HEK293 (cell line): ENCODE measurements at regions not wholly inside any gene's neighbourhood (a gene's known extent, or its start where the extent isn't known, plus 50 kb on each side); places are given as distances from the start of the nearest gene placed in this dataset.

Experiments
- CTCF ChIA-PET: fragments of 350-600 bp; formaldehyde crosslinking; extraction: SDS; loops from one replicate; lab custom pipeline; 2021; ENCODE audit warnings: antibody characterized with exemption; lab: Yijun Ruan, JAX
- POLR2A ChIA-PET: fragments of 300-600 bp; formaldehyde crosslinking; extraction: SDS; loops from one replicate; lab custom pipeline; 2020; ENCODE audit warnings: antibody characterized with exemption, inconsistent platforms; lab: Yijun Ruan, JAX
- H3K27ac ChIP-seq: fragments of 200-500 bp; sonication (Bioruptor generic); 2 replicates; pipeline ENCODE4 v1.5.1; 2014; ENCODE audit warnings: low read depth, low read length, control low read depth, inconsistent platforms; ENCODE audit errors: extremely low read depth
- H3K36me3 ChIP-seq, 2 experiments: fragments of 200-500 bp in 1 of 2; sonication (Bioruptor generic) in 1 of 2; 1 replicate in 1 of 2; 2 replicates in 1 of 2; pipeline ENCODE4 v1.5.1; 2014 to 2017; ENCODE audit warnings: inconsistent platforms in 2 of 2, low read length in 2 of 2; ENCODE audit not compliant: control insufficient read depth in 2 of 2, insufficient read depth in 1 of 2
- H3K4me1 ChIP-seq: fragments of 200-500 bp; sonication (Bioruptor generic); 2 replicates; pipeline ENCODE4 v1.5.1; 2014; ENCODE audit warnings: mild to moderate bottlenecking, low read length, inconsistent platforms; ENCODE audit not compliant: control insufficient read depth, insufficient read depth
- H3K4me3 ChIP-seq: 2 replicates; pipeline ENCODE4 v1.5.1; 2011; ENCODE audit warnings: low read depth, mild to moderate bottlenecking, control low read depth, low read length, moderate library complexity
- H3K9me3 ChIP-seq: fragments of 200-500 bp; sonication (Bioruptor generic); 2 replicates; pipeline ENCODE4 v1.5.1; 2014; ENCODE audit warnings: low read depth, low read length, inconsistent platforms; ENCODE audit not compliant: control insufficient read depth, insufficient read depth
- GFI1B ChIP-seq: fragments of 450-650 bp; formaldehyde crosslinking; IDR thresholded peaks from 2 replicates; pipeline ENCODE4 v1.5.1; 2016; ENCODE audit warnings: missing biosample characterization, missing genetic modification characterization
- GLIS1 ChIP-seq: fragments of 450-650 bp; formaldehyde crosslinking; IDR thresholded peaks from 2 replicates; pipeline ENCODE4 v1.5.1; 2016; ENCODE audit warnings: missing biosample characterization, missing genetic modification characterization
- GLIS2 ChIP-seq: fragments of 450-650 bp; formaldehyde crosslinking; IDR thresholded peaks from 2 replicates; pipeline ENCODE4 v1.5.1; 2016; ENCODE audit warnings: missing biosample characterization, missing genetic modification characterization
- HOXD13 ChIP-seq: sonication (generic); formaldehyde crosslinking; IDR thresholded peaks from 2 replicates; pipeline ENCODE4 v1.8.0; 2022; ENCODE audit warnings: missing genetic modification reagents, borderline replicate concordance
- KLF10 ChIP-seq: fragments of 450-650 bp; IDR thresholded peaks from 2 replicates; pipeline ENCODE4 v1.5.1; 2018; ENCODE audit warnings: missing biosample characterization, mild to moderate bottlenecking, missing genetic modification characterization
- KLF7 ChIP-seq: fragments of 450-650 bp; formaldehyde crosslinking; IDR thresholded peaks from 2 replicates; pipeline ENCODE4 v1.5.1; 2016; ENCODE audit warnings: missing biosample characterization, missing genetic modification characterization, borderline replicate concordance
- KLF8 ChIP-seq: fragments of 450-650 bp; formaldehyde crosslinking; IDR thresholded peaks from 2 replicates; pipeline ENCODE4 v1.5.1; 2016; ENCODE audit warnings: missing biosample characterization, missing genetic modification characterization
- MYNN ChIP-seq: fragments of 450-650 bp; formaldehyde crosslinking; IDR thresholded peaks from 2 replicates; pipeline ENCODE4 v1.5.1; 2016; ENCODE audit warnings: missing biosample characterization, missing genetic modification characterization, borderline replicate concordance
- REPIN1 ChIP-seq: fragments of 450-650 bp; formaldehyde crosslinking; IDR thresholded peaks from 2 replicates; pipeline ENCODE4 v1.5.1; 2017; ENCODE audit warnings: missing biosample characterization, missing genetic modification characterization, low read depth
- SCRT1 ChIP-seq: fragments of 450-650 bp; formaldehyde crosslinking; IDR thresholded peaks from 2 replicates; pipeline ENCODE4 v1.5.1; 2016; ENCODE audit warnings: missing biosample characterization, missing genetic modification characterization, borderline replicate concordance
- SP3 ChIP-seq: fragments of 450-650 bp; formaldehyde crosslinking; IDR thresholded peaks from 2 replicates; pipeline ENCODE4 v1.5.1; 2016; ENCODE audit warnings: missing biosample characterization, missing genetic modification characterization
- ZNF114 ChIP-seq: fragments of 450-650 bp; formaldehyde crosslinking; IDR thresholded peaks from 2 replicates; pipeline ENCODE4 v1.5.0; 2017; ENCODE audit warnings: missing biosample characterization, missing genetic modification characterization
- ZNF175 ChIP-seq: fragments of 450-650 bp; formaldehyde crosslinking; IDR thresholded peaks from 2 replicates; pipeline ENCODE4 v1.5.1; 2016; ENCODE audit warnings: missing biosample characterization, missing genetic modification characterization
- ZNF223 ChIP-seq: fragments of 450-650 bp; formaldehyde crosslinking; IDR thresholded peaks from 2 replicates; pipeline ENCODE4 v1.5.1; 2016; ENCODE audit warnings: missing biosample characterization, missing genetic modification characterization
- ZNF23 ChIP-seq: fragments of 450-650 bp; formaldehyde crosslinking; IDR thresholded peaks from 2 replicates; pipeline ENCODE4 v1.5.1; 2016; ENCODE audit warnings: missing biosample characterization, missing genetic modification characterization, borderline replicate concordance
- ZNF239 ChIP-seq: fragments of 450-650 bp; formaldehyde crosslinking; IDR thresholded peaks from 2 replicates; pipeline ENCODE4 v1.5.1; 2016; ENCODE audit warnings: missing biosample characterization, missing genetic modification characterization
- ZNF248 ChIP-seq: fragments of 450-650 bp; formaldehyde crosslinking; IDR thresholded peaks from 2 replicates; pipeline ENCODE4 v1.5.1; 2017; ENCODE audit warnings: missing biosample characterization, missing genetic modification characterization
- ZNF416 ChIP-seq: fragments of 450-650 bp; formaldehyde crosslinking; IDR thresholded peaks from 2 replicates; pipeline ENCODE4 v1.5.1; 2016; ENCODE audit warnings: missing biosample characterization, missing genetic modification characterization
- ZNF548 ChIP-seq: fragments of 450-650 bp; formaldehyde crosslinking; IDR thresholded peaks from 2 replicates; pipeline ENCODE4 v1.5.1; 2016; ENCODE audit warnings: missing biosample characterization, missing genetic modification characterization
- ZNF558 ChIP-seq: fragments of 450-650 bp; formaldehyde crosslinking; IDR thresholded peaks from 2 replicates; pipeline ENCODE4 v1.5.1; 2016; ENCODE audit warnings: missing biosample characterization, missing genetic modification characterization
- ZNF629 ChIP-seq: fragments of 450-650 bp; formaldehyde crosslinking; IDR thresholded peaks from 2 replicates; pipeline ENCODE4 v1.5.1; 2017; ENCODE audit warnings: missing biosample characterization, missing genetic modification characterization
- ZNF677 ChIP-seq: fragments of 450-650 bp; IDR thresholded peaks from 2 replicates; pipeline ENCODE4 v1.5.0; 2018; ENCODE audit warnings: missing biosample characterization, mild to moderate bottlenecking, missing genetic modification characterization, moderate library complexity
- ZNF791 ChIP-seq: fragments of 450-650 bp; formaldehyde crosslinking; IDR thresholded peaks from 2 replicates; pipeline ENCODE4 v1.5.1; 2016; ENCODE audit warnings: missing biosample characterization, missing genetic modification characterization
- ZSCAN23 ChIP-seq: fragments of 450-650 bp; formaldehyde crosslinking; IDR thresholded peaks from 2 replicates; pipeline ENCODE4 v1.5.1; 2016; ENCODE audit warnings: missing biosample characterization, missing genetic modification characterization
- TF ChIP-seq, protein P1 (sequence below): IDR thresholded peaks from 2 replicates; pipeline ENCODE4 v1.6.1; 2011; ENCODE audit warnings: mild to moderate bottlenecking, low read depth, low read length, borderline replicate concordance
- TF ChIP-seq, protein P2 (sequence below): fragments of 450-650 bp; formaldehyde crosslinking; IDR thresholded peaks from 2 replicates; pipeline ENCODE4 v1.5.1; 2016; ENCODE audit warnings: missing biosample characterization, missing genetic modification characterization
- TF ChIP-seq, protein P3 (sequence below): fragments of 450-650 bp; formaldehyde crosslinking; IDR thresholded peaks from 2 replicates; pipeline ENCODE4 v1.5.1; 2016; ENCODE audit warnings: missing biosample characterization, missing genetic modification characterization
- TF ChIP-seq, protein P4 (sequence below): fragments of 450-650 bp; IDR thresholded peaks from 2 replicates; pipeline ENCODE4 v1.5.1; 2018; ENCODE audit warnings: missing biosample characterization, missing genetic modification characterization
- TF ChIP-seq, protein P5 (sequence below): fragments of 450-650 bp; formaldehyde crosslinking; IDR thresholded peaks from 2 replicates; pipeline ENCODE4 v1.5.1; 2016; ENCODE audit warnings: missing biosample characterization, missing genetic modification characterization, low read depth

DNA sequence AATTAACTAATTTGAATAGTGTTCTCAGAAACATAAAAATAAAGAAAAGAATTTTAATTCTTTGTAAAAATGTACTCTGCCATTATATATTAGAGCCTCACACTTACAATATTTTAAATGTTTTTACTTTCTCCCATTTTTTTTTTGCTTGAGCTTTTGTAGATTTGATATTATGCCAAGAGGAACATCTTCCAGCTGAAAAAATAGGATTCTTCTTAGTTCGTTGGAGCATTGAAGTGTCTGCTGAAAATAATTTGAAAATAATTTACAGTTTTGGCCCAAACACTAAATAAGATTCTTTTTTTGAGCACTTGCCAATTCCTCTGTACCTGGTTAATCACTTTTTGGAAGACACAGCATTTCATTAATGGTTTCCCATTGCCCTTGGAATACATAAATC lies 175.0 kb upstream of the COL11A1 start:
- Histone ChIP-seq H3K4me1 (no peaks in the 10 kb centered on the region), H3K4me3 (no peak overlapping the region), H3K36me3 (no peaks in the 10 kb centered on the region), H3K9me3 (no peaks in the 10 kb centered on the region), H3K27ac (no peak overlapping the region)
- TF ChIP-seq ZNF677 (tag by site-specific recombination): no peak
- POLR2A ChIA-PET: no interaction called here
- CTCF ChIA-PET: no interaction called here

DNA sequence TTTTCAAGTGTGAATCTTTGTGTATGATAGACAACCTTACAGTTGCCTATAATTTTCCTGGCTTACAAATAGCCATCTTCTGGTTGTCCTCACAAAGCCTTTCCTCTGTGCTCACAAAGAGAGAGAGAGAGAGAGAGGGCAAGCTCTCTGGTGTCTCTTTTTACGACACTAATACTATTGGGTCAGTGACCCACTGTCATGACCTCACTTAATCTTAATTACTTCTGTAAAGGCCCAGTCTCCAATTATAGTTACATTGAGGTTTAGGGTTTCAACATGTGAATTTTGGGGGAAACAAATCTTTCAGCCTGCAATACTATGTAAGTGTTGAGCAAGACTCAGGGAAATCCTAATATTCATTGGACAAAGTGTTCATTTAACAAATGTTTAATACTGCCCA lies 167.4 kb upstream of the COL11A1 start:
- ChIA-PET CTCF (interaction anchor here (0.5 kb wide), 1 partner anchor 30 kb away, joined by 3 read pairs; no protein-coding TSS in a partner anchor), POLR2A (no interaction called here)
- Histone ChIP-seq H3K9me3 (no peaks in the 10 kb centered on the region), H3K27ac (no peak overlapping the region), H3K36me3 (no peaks in the 10 kb centered on the region), H3K4me1 (no peaks in the 10 kb centered on the region), H3K4me3 (no peak overlapping the region)
- TF ChIP-seq ZNF248 (tag by site-specific recombination) (no peak), ZNF223 (tag by site-specific recombination) (no peak), GLIS1 (tag by site-specific recombination) (no peak), ZNF558 (no peak), ZNF114 (no peak), ZSCAN23 (tag by site-specific recombination) (no peak), MYNN (no peak), GLIS2 (tag by site-specific recombination) (no peak)
- TF ChIP-seq, protein P1, sequence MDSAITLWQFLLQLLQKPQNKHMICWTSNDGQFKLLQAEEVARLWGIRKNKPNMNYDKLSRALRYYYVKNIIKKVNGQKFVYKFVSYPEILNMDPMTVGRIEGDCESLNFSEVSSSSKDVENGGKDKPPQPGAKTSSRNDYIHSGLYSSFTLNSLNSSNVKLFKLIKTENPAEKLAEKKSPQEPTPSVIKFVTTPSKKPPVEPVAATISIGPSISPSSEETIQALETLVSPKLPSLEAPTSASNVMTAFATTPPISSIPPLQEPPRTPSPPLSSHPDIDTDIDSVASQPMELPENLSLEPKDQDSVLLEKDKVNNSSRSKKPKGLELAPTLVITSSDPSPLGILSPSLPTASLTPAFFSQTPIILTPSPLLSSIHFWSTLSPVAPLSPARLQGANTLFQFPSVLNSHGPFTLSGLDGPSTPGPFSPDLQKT: no peak
- TF ChIP-seq, protein P2, sequence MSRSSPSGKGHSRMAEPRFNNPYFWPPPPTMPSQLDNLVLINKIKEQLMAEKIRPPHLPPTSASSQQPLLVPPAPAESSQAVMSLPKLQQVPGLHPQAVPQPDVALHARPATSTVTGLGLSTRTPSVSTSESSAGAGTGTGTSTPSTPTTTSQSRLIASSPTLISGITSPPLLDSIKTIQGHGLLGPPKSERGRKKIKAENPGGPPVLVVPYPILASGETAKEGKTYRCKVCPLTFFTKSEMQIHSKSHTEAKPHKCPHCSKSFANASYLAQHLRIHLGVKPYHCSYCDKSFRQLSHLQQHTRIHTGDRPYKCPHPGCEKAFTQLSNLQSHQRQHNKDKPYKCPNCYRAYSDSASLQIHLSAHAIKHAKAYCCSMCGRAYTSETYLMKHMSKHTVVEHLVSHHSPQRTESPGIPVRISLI (tag by site-specific recombination): no peak

DNA sequence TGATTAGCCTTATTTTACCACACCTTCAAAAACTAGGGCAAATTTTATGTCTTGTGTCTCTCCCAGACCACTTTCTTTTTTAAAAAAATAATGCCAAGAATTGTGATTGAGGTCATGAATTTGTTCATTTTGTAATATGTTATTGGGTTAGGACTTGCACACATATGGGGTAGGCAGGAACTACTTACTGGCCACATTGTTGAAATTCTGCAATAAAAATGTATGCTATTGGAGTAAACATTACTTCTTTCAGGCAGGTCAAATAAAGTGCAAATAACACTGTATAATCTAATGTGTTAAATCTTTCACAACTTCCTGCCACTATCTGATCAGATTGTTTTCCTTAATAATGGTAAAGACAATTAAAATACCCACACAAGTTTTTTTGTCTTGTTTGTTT lies 166.6 kb upstream of the COL11A1 start:
- Histone ChIP-seq H3K9me3 (no peaks in the 10 kb centered on the region), H3K36me3 (no peaks in the 10 kb centered on the region), H3K4me3 (no peak overlapping the region), H3K27ac (no peak overlapping the region), H3K4me1 (no peaks in the 10 kb centered on the region)
- ChIA-PET CTCF (no interaction called here), POLR2A (no interaction called here)
- TF ChIP-seq, protein P3, sequence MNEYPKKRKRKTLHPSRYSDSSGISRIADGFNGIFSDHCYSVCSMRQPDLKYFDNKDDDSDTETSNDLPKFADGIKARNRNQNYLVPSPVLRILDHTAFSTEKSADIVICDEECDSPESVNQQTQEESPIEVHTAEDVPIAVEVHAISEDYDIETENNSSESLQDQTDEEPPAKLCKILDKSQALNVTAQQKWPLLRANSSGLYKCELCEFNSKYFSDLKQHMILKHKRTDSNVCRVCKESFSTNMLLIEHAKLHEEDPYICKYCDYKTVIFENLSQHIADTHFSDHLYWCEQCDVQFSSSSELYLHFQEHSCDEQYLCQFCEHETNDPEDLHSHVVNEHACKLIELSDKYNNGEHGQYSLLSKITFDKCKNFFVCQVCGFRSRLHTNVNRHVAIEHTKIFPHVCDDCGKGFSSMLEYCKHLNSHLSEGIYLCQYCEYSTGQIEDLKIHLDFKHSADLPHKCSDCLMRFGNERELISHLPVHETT: no peak
- TF ChIP-seq REPIN1 (tag by site-specific recombination) (no peak), HOXD13 (CRISPR knock-in tag) (no peak), ZNF23 (tag by site-specific recombination) (no peak), ZNF239 (tag by site-specific recombination) (no peak), ZNF416 (tag by site-specific recombination) (no peak), ZNF175 (tag by site-specific recombination) (no peak), SCRT1 (no peak), KLF7 (no peak), GFI1B (tag by site-specific recombination) (no peak), KLF8 (no peak), ZNF558 (no peak), ZNF791 (tag by site-specific recombination) (no peak), ZNF629 (tag by site-specific recombination) (no peak), SP3 (tag by site-specific recombination) (no peak), KLF10 (no peak), ZNF548 (no peak)
- TF ChIP-seq, protein P4, sequence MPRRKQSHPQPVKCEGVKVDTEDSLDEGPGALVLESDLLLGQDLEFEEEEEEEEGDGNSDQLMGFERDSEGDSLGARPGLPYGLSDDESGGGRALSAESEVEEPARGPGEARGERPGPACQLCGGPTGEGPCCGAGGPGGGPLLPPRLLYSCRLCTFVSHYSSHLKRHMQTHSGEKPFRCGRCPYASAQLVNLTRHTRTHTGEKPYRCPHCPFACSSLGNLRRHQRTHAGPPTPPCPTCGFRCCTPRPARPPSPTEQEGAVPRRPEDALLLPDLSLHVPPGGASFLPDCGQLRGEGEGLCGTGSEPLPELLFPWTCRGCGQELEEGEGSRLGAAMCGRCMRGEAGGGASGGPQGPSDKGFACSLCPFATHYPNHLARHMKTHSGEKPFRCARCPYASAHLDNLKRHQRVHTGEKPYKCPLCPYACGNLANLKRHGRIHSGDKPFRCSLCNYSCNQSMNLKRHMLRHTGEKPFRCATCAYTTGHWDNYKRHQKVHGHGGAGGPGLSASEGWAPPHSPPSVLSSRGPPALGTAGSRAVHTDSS (tag by site-specific recombination): no peak
- TF ChIP-seq, protein P5, sequence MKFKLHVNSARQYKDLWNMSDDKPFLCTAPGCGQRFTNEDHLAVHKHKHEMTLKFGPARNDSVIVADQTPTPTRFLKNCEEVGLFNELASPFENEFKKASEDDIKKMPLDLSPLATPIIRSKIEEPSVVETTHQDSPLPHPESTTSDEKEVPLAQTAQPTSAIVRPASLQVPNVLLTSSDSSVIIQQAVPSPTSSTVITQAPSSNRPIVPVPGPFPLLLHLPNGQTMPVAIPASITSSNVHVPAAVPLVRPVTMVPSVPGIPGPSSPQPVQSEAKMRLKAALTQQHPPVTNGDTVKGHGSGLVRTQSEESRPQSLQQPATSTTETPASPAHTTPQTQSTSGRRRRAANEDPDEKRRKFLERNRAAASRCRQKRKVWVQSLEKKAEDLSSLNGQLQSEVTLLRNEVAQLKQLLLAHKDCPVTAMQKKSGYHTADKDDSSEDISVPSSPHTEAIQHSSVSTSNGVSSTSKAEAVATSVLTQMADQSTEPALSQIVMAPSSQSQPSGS (tag by site-specific recombination): no peak
